ENCODE measurements at regions not wholly inside any gene's neighbourhood (a gene's known extent, or its start where the extent isn't known, plus 50 kb on each side); places are given as distances from the start of the nearest gene placed in this dataset.

DNA sequence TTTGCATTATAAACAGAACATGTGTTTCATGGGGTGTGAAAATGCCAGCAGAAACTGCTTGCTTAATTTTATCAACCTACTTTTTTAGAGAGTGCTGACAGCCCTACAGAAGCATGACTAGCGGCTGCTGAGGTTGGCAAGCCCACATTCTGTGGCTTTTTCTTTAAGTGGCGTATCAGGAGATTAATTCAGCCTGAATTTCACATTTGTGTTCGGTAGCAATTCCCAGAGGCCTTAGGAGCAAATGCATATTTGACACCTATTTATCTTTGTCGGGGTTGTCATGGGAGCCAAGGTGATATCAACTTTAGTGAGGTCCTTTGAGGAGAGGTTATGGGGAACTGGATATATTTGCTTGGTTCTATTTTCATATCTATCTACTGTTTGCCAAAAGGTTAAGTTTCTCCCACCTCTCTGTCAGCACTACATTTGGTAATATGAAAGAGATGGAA lies 140.9 kb downstream of the KCNJ2 start:
- H3K36me3 ChIP-seq (ENCODE audit: control insufficient read depth, insufficient read depth, low read length) = no peaks in the 10 kb centered on the region
- H2BK5ac ChIP-seq (ENCODE audit: low read depth, low read length, poor library complexity, severe bottlenecking) = no peak overlapping the region
- peaks cover 8% of the 10 kb centered on the region; the same call in 1 of the 2 replicates for H3K4me1 ChIP-seq (ENCODE audit: control insufficient read depth, insufficient read depth, low read length)
- H3K14ac ChIP-seq (replicated peaks; ENCODE audit: low read depth, low read length) = no peak overlapping the region
- no peak overlapping the region for H3K18ac ChIP-seq (ENCODE audit: low read depth, low read length)
- no peak overlapping the region for H3K23ac ChIP-seq (ENCODE audit: low read depth, low read length)
- H3K4me3 ChIP-seq (ENCODE audit: insufficient read depth, low read depth, low read length) = no peak overlapping the region
- H3K27ac ChIP-seq (ENCODE audit: insufficient read depth, low read length) = no peak overlapping the region
- no peak overlapping the region for H3K4me2 ChIP-seq (ENCODE audit: low read depth, low read length)
- no peaks in the 10 kb centered on the region for H3K9me3 ChIP-seq (ENCODE audit: control insufficient read depth, insufficient read depth, low read length)
- H4K8ac ChIP-seq (ENCODE audit: low read depth in 2 of 2, low read length in 2 of 2) = no peak overlapping the region
- no peaks in the 10 kb centered on the region for H4K20me1 ChIP-seq (ENCODE audit: insufficient read depth, low read length)
- CTCF ChIA-PET = no interaction called here
- no peak overlapping the region for H2BK20ac ChIP-seq (ENCODE audit: low read depth, low read length)
- no peaks in the 10 kb centered on the region for H3K79me1 ChIP-seq (ENCODE audit: low read depth in 1 of 2, low read length in 2 of 2)
- intact Hi-C loops (cut with micrococcal nuclease) = no loop called here
- H3K9ac ChIP-seq (ENCODE audit: low read depth, low read length) = no peak overlapping the region
- BruUV-seq (replicated peaks) = no TSS peak
- H2AK5ac ChIP-seq (ENCODE audit: low read depth, low read length) = no peak overlapping the region
- no peak overlapping the region for H3K4ac ChIP-seq (ENCODE audit: low read depth, low read length)
- H3K27me3 ChIP-seq (ENCODE audit: control insufficient read depth, insufficient read depth, low read length) = no peaks in the 10 kb centered on the region
- H2BK15ac ChIP-seq (ENCODE audit: low read depth, low read length) = no peak overlapping the region
- no peak overlapping the region for H2BK120ac ChIP-seq (ENCODE audit: low read depth, low read length)
- H4K5ac ChIP-seq (ENCODE audit: low read depth, low read length) = no peak overlapping the region
- no peak overlapping the region for H2AK9ac ChIP-seq (replicated peaks; ENCODE audit: low read depth, low read length, poor library complexity)
- dilution Hi-C loops (cut with HindIII; ENCODE audit: low sequenced_read_pairs, unreplicated experiment) = no loop called here
- in situ Hi-C loops (cut with MboI; ENCODE audit: low sequenced_read_pairs) = no loop called here
- no peak overlapping the region for H3K56ac ChIP-seq (ENCODE audit: extremely low read depth, insufficient read depth, low read length)
- TF ChIP-seq SMC3 (IDR thresholded peaks at IDR 0.05; ENCODE audit: low read depth, low read length) = no peak
- TF ChIP-seq NFE2L2 (IDR thresholded peaks at IDR 0.05; ENCODE audit: low read depth, low read length) = no peak
- no peak for TF ChIP-seq FOS (IDR thresholded peaks at IDR 0.05; ENCODE audit: low read depth, low read length)
- TF ChIP-seq RCOR1 (IDR thresholded peaks at IDR 0.05; ENCODE audit: insufficient replicate concordance, low read length) = no peak
- TF ChIP-seq RFX5 (IDR thresholded peaks at IDR 0.05; ENCODE audit: low read depth, low read length) = no peak
- TF ChIP-seq CTCF (conservative IDR thresholded peaks at IDR 0.05; ENCODE audit: low read depth, low read length) = no peak
- TF ChIP-seq CHD1 (IDR thresholded peaks at IDR 0.05; ENCODE audit: low read depth, low read length) = no peak
- no peak for TF ChIP-seq MAZ (IDR thresholded peaks at IDR 0.05; ENCODE audit: borderline replicate concordance, low read depth, low read length)
- no peak for TF ChIP-seq MXI1 (IDR thresholded peaks at IDR 0.05; ENCODE audit: borderline replicate concordance, low read depth, low read length)
- DNase-seq = no peak
- H2AFZ ChIP-seq (replicated peaks; ENCODE audit: low read length, poor library complexity) = no peak overlapping the region
- peaks cover 7% of the 10 kb centered on the region; the same call in 1 of the 2 replicates for H3K9me1 ChIP-seq (ENCODE audit: insufficient read depth, low read length)
- no peak for ATAC-seq (ENCODE audit: low read depth)
- H4K91ac ChIP-seq (ENCODE audit: insufficient read depth, low read depth, low read length) = no peak overlapping the region
- WGBS, 2 experiments (ENCODE audit: extremely low coverage in 2 of 2, insufficient read length in 1 of 2) = no CpG with 5 or more reads among the region's 4 CpGs
- POLR2A ChIA-PET (ENCODE audit: unreplicated experiment) = no interaction called here

Measured in IMR-90 (cell line).